CD8-positive, alpha-beta memory T cell (primary cell): ENCODE measurements at regions not wholly inside any gene's neighbourhood (a gene's known extent, or its start where the extent isn't known, plus 50 kb on each side); places are given as distances from the start of the nearest gene placed in this dataset.

ENCODE experiments used
- CTCF ChIA-PET: fragments of 350-600 bp; sonication (Branson Sonifier 250); formaldehyde crosslinking; loops from one replicate; lab custom pipeline; 2021; ENCODE audit warnings: antibody characterized with exemption; lab: Charles Lee
- POLR2A ChIA-PET: fragments of 350-600 bp; sonication (Branson Sonifier 250); formaldehyde crosslinking; loops from one replicate; lab custom pipeline; 2021; ENCODE audit warnings: antibody characterized with exemption; lab: Charles Lee
- DNase-seq, 5 donors: peaks; one replicate each; pipeline versions ENCODE4 v3.0.0 to v3.0.0-alpha.2; 2020 to 2022; ENCODE audit warnings: mixed read lengths in 1 of 5
- H3K27ac ChIP-seq: one replicate; pipeline ENCODE4 v1.7.0; 2013; ENCODE audit warnings: low read depth, mild to moderate bottlenecking, low read length, moderate library complexity
- H3K27me3 ChIP-seq: 2 replicates; pipeline ENCODE4 v1.7.0; 2013; ENCODE audit warnings: low read length, mild to moderate bottlenecking; ENCODE audit not compliant: insufficient read depth, poor library complexity, severe bottlenecking
- H3K36me3 ChIP-seq: 2 replicates; pipeline ENCODE4 v1.7.0; 2013; ENCODE audit warnings: mild to moderate bottlenecking, low read length, moderate library complexity; ENCODE audit not compliant: insufficient read depth
- H3K4me1 ChIP-seq: 2 replicates; pipeline ENCODE4 v1.7.0; 2013; ENCODE audit warnings: mild to moderate bottlenecking, low read length, moderate library complexity; ENCODE audit not compliant: insufficient read depth
- H3K4me3 ChIP-seq: 2 replicates; pipeline ENCODE4 v1.7.0; 2013; ENCODE audit warnings: mild to moderate bottlenecking, low read length
- H3K9me3 ChIP-seq: 2 replicates; pipeline ENCODE4 v1.7.0; 2013; ENCODE audit warnings: mild to moderate bottlenecking, low read length
- H3K27ac Mint-ChIP-seq, 8 donors: one replicate each; pipeline ENCODE4 v1.8.0; 2020 to 2021; ENCODE audit warnings: mixed read lengths in 8 of 8, mild to moderate bottlenecking in 6 of 8, inconsistent platforms in 3 of 8, moderate library complexity in 3 of 8
- H3K27me3 Mint-ChIP-seq, 2 donors: one replicate each; pipeline ENCODE4 v1.8.0; 2020 to 2021; ENCODE audit warnings: mixed read lengths in 2 of 2, mild to moderate bottlenecking in 1 of 2, moderate library complexity in 1 of 2
- H3K36me3 Mint-ChIP-seq, 3 donors: one replicate each; pipeline ENCODE4 v1.8.0; 2020 to 2021; ENCODE audit warnings: mixed read lengths in 3 of 3, inconsistent platforms in 1 of 3, mild to moderate bottlenecking in 1 of 3
- H3K4me1 Mint-ChIP-seq, 3 donors: one replicate each; pipeline ENCODE4 v1.8.0; 2020 to 2021; ENCODE audit warnings: mixed read lengths in 3 of 3, inconsistent platforms in 1 of 3, mild to moderate bottlenecking in 1 of 3
- H3K4me3 Mint-ChIP-seq, 7 donors: one replicate each; pipeline ENCODE4 v1.8.0; 2020 to 2021; ENCODE audit warnings: mixed read lengths in 7 of 7, mild to moderate bottlenecking in 6 of 7, moderate library complexity in 4 of 7, inconsistent platforms in 2 of 7
- H3K9me3 Mint-ChIP-seq, 5 donors: one replicate each; pipeline ENCODE4 v1.8.0; 2020 to 2022; ENCODE audit warnings: mixed read lengths in 5 of 5, mild to moderate bottlenecking in 3 of 5, moderate library complexity in 2 of 5, inconsistent platforms in 1 of 5

- POLR2A ChIA-PET = no interaction called here
- H3K9me3 Mint-ChIP-seq = no peaks in the 10 kb centered on the region
Measured at GRCh38 chr15:62450061-62450460, 285.0 kb upstream of the C2CD4B start.

GRCh38 chr15:62452026-62452425, 286.9 kb upstream of the C2CD4B start:
- Mint-ChIP-seq H3K4me3 (no peak overlapping the region), H3K36me3 (no peaks in the 10 kb centered on the region), H3K27me3 (peaks cover 3 to 9% of the 10 kb centered on the region in 2 donors), H3K4me1 (no peaks in the 10 kb centered on the region), H3K9me3 (no peaks in the 10 kb centered on the region), H3K27ac (no peak overlapping the region)
- Histone ChIP-seq H3K4me3 (no peak overlapping the region), H3K27ac (no peak overlapping the region), H3K27me3 (no peaks in the 10 kb centered on the region), H3K4me1 (no peaks in the 10 kb centered on the region), H3K9me3 (no peaks in the 10 kb centered on the region), H3K36me3 (no peaks in the 10 kb centered on the region)
- ChIA-PET CTCF (no interaction called here), POLR2A (no interaction called here)
- DNase-seq = no peak

More at GRCh38 chr15:62450061-62450460, 285.0 kb upstream of the C2CD4B start:
- DNase-seq = no peak
- Histone ChIP-seq H3K4me1 (no peaks in the 10 kb centered on the region), H3K9me3 (no peaks in the 10 kb centered on the region), H3K4me3 (no peak overlapping the region), H3K27me3 (no peaks in the 10 kb centered on the region), H3K27ac (no peak overlapping the region), H3K36me3 (no peaks in the 10 kb centered on the region)
- H3K4me3 Mint-ChIP-seq = no peak overlapping the region
- no peaks in the 10 kb centered on the region for H3K36me3 Mint-ChIP-seq
- CTCF ChIA-PET = no interaction called here
- peaks cover 3 to 9% of the 10 kb centered on the region in 2 donors for H3K27me3 Mint-ChIP-seq
- H3K27ac Mint-ChIP-seq = no peak overlapping the region
- no peaks in the 10 kb centered on the region for H3K4me1 Mint-ChIP-seq

- Histone ChIP-seq H3K9me3 (no peaks in the 10 kb centered on the region), H3K27me3 (no peaks in the 10 kb centered on the region), H3K4me3 (no peak overlapping the region), H3K27ac (no peak overlapping the region), H3K36me3 (no peaks in the 10 kb centered on the region), H3K4me1 (no peaks in the 10 kb centered on the region)
- DNase-seq = no peak
- CTCF ChIA-PET = no interaction called here
- H3K36me3 Mint-ChIP-seq = no peaks in the 10 kb centered on the region
- POLR2A ChIA-PET = no interaction called here
- H3K4me1 Mint-ChIP-seq = no peaks in the 10 kb centered on the region
- H3K9me3 Mint-ChIP-seq = no peaks in the 10 kb centered on the region
- H3K27ac Mint-ChIP-seq = no peak overlapping the region
- H3K4me3 Mint-ChIP-seq = no peak overlapping the region
- peaks cover 3 to 9% of the 10 kb centered on the region in 2 donors for H3K27me3 Mint-ChIP-seq
Measured at GRCh38 chr15:62452667-62453066, 287.6 kb upstream of the C2CD4B start.

GRCh38 chr15:62453375-62453774, 288.3 kb upstream of the C2CD4B start:
- Histone ChIP-seq H3K4me3 (no peak overlapping the region), H3K27ac (no peak overlapping the region), H3K36me3 (no peaks in the 10 kb centered on the region), H3K27me3 (no peaks in the 10 kb centered on the region), H3K9me3 (no peaks in the 10 kb centered on the region), H3K4me1 (no peaks in the 10 kb centered on the region)
- H3K4me1 Mint-ChIP-seq = no peaks in the 10 kb centered on the region
- H3K27me3 Mint-ChIP-seq = peaks cover 6 to 9% of the 10 kb centered on the region in 2 donors
- ChIA-PET CTCF (no interaction called here), POLR2A (no interaction called here)
- H3K4me3 Mint-ChIP-seq = no peak overlapping the region
- H3K27ac Mint-ChIP-seq = no peak overlapping the region
- no peaks in the 10 kb centered on the region for H3K9me3 Mint-ChIP-seq
- no peaks in the 10 kb centered on the region for H3K36me3 Mint-ChIP-seq
- no peak for DNase-seq

GRCh38 chr15:62453981-62454380, 288.9 kb upstream of the C2CD4B start:
- ChIA-PET CTCF (no interaction called here), POLR2A (no interaction called here)
- H3K4me3 Mint-ChIP-seq = no peak overlapping the region

GRCh38 chr15:62454567-62455172, 289.6 kb upstream of the C2CD4B start:
- H3K27ac ChIP-seq = no peak overlapping the region
- H3K9me3 Mint-ChIP-seq = no peaks in the 10 kb centered on the region
- H3K4me3 Mint-ChIP-seq = no peak overlapping the region
- peaks cover 6 to 9% of the 10 kb centered on the region in 2 donors for H3K27me3 Mint-ChIP-seq
- H3K4me3 ChIP-seq = no peak overlapping the region
- no peak overlapping the region for H3K27ac Mint-ChIP-seq
- ChIA-PET POLR2A (no interaction called here), CTCF (no interaction called here)
- no peak for DNase-seq
- H3K4me1 ChIP-seq = no peaks in the 10 kb centered on the region
- H3K36me3 ChIP-seq = no peaks in the 10 kb centered on the region
- H3K27me3 ChIP-seq = no peaks in the 10 kb centered on the region
- no peaks in the 10 kb centered on the region for H3K36me3 Mint-ChIP-seq
- no peaks in the 10 kb centered on the region for H3K9me3 ChIP-seq
- H3K4me1 Mint-ChIP-seq = no peaks in the 10 kb centered on the region

More at GRCh38 chr15:62453981-62454380, 288.9 kb upstream of the C2CD4B start:
- no peaks in the 10 kb centered on the region for H3K9me3 Mint-ChIP-seq
- no peak overlapping the region for H3K27ac Mint-ChIP-seq
- H3K27me3 Mint-ChIP-seq = peaks cover 6 to 9% of the 10 kb centered on the region in 2 donors
- H3K36me3 Mint-ChIP-seq = no peaks in the 10 kb centered on the region
- Histone ChIP-seq H3K27me3 (no peaks in the 10 kb centered on the region), H3K9me3 (no peaks in the 10 kb centered on the region), H3K4me3 (no peak overlapping the region), H3K36me3 (no peaks in the 10 kb centered on the region), H3K4me1 (no peaks in the 10 kb centered on the region), H3K27ac (no peak overlapping the region)
- no peaks in the 10 kb centered on the region for H3K4me1 Mint-ChIP-seq
- DNase-seq = no peak

GRCh38 chr15:62455441-62455921, 290.4 kb upstream of the C2CD4B start:
- no peak overlapping the region for H3K4me3 Mint-ChIP-seq
- ChIA-PET CTCF (no interaction called here), POLR2A (no interaction called here)
- Histone ChIP-seq H3K4me3 (no peak overlapping the region), H3K4me1 (no peaks in the 10 kb centered on the region), H3K36me3 (no peaks in the 10 kb centered on the region), H3K27ac (no peak overlapping the region), H3K9me3 (no peaks in the 10 kb centered on the region), H3K27me3 (no peaks in the 10 kb centered on the region)
- peak overlapping the region in 1 of 8 donors; percentile 74 for H3K27ac Mint-ChIP-seq
- H3K9me3 Mint-ChIP-seq = no peaks in the 10 kb centered on the region
- H3K4me1 Mint-ChIP-seq = no peaks in the 10 kb centered on the region
- no peak for DNase-seq
- peaks cover 4 to 6% of the 10 kb centered on the region in 2 donors for H3K27me3 Mint-ChIP-seq
- H3K36me3 Mint-ChIP-seq = no peaks in the 10 kb centered on the region

GRCh38 chr15:62456011-62456920, 291.2 kb upstream of the C2CD4B start:
- no peaks in the 10 kb centered on the region for H3K27me3 ChIP-seq
- Mint-ChIP-seq H3K27ac (peak overlapping the region in 1 of 8 donors; percentile 74), H3K9me3 (no peaks in the 10 kb centered on the region), H3K4me3 (no peak overlapping the region), H3K36me3 (no peaks in the 10 kb centered on the region), H3K27me3 (peaks cover 2 to 6% of the 10 kb centered on the region in 2 donors), H3K4me1 (no peaks in the 10 kb centered on the region)
- no peaks in the 10 kb centered on the region for H3K9me3 ChIP-seq
- no peak overlapping the region for H3K27ac ChIP-seq
- DNase-seq = no peak
- ChIA-PET POLR2A (no interaction called here), CTCF (no interaction called here)
- H3K4me3 ChIP-seq = no peak overlapping the region
- no peaks in the 10 kb centered on the region for H3K36me3 ChIP-seq
- H3K4me1 ChIP-seq = no peaks in the 10 kb centered on the region
